ENCODE measurements at regions not wholly inside any gene's neighbourhood (a gene's known extent, or its start where the extent isn't known, plus 50 kb on each side); places are given as distances from the start of the nearest gene placed in this dataset.

DNA sequence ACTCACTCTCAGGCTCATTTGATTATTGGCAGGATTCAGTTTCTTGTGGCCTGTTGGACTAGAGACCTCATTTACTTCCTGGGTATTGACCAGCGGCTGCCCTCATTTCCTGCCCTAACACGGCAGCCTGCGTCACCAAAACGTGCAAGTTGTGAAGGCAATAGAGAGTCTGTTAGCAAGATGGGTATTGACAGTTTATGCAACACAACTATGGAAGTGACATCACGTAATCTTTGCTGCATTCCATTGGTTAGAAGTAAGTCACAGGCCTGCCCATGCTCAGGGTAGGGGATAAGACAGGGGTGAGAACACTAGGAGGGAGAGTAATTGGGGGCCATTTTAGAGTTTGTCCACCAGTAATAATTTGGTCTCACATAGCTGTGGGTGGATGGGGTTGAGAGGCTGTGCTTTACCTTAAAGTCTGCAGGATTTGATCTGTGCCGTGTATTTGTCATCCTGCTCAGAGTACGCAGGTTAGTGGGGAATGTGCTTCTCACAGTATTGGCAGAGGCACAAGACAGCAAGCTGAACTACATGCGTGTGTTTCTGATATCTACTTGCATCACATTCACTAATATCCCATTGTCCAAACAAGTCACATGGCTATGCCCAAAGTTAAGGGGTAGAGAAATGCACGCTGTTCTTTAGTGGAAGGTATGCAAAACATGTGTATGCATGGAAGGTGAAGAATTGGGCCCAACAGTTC, 83.3 kb downstream of the EDEM1 start:
- no peak for DNase-seq

DNA sequence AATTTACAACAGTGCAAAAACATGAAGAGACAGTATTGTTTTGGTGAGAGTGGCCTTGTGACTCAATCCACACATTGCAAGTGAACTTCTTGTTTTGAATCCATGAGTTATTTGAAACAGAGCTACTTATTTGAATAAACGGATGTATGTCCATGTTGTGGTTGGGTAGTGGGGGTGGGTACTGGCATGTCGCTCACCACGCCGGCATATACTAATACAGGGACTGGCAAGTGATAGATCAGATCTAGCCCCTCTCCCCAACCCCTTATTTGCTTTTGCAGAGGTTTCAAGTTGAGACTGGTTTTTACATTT, 83.8 kb downstream of the EDEM1 start:
- DNase-seq: no peak

DNA sequence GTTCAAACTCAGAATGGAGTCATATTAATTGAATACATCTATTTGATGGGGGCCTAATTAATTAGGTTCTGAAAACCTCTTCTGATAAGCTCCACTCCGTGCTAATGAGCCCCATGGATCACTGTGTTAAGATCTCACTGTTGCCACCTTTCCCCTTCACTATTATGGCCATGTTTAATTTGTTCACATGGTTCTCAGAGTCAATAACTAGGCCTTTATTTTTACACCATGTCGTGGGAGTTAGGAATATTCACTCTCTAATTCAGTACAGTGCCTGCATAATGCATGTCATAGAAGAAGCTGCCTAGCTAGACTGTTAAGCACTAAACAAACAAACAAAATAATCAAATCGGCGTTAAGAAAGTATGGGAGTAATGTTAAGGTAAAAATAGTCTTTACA, 84.9 kb downstream of the EDEM1 start:
- no peak for DNase-seq

DNA sequence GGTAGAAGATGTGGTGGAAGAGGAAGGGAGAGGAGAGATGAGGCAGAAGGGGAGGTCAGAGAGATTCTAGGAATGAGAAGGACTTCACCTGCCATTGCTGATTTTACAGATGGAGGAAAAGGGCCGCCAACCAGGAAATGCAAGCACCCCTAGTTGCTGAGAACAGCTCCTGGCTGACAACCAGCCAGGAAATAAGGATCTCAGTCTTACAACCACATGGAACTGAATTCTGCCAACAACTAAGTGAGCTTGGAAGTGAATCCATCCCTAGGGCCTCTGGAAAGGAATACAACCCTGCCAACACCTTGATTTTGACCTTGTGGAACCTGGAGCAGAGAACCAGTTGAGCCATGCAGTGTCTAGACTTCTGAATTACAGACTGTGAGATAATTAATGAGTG, 86.6 kb downstream of the EDEM1 start:
- DNase-seq: no peak

DNA sequence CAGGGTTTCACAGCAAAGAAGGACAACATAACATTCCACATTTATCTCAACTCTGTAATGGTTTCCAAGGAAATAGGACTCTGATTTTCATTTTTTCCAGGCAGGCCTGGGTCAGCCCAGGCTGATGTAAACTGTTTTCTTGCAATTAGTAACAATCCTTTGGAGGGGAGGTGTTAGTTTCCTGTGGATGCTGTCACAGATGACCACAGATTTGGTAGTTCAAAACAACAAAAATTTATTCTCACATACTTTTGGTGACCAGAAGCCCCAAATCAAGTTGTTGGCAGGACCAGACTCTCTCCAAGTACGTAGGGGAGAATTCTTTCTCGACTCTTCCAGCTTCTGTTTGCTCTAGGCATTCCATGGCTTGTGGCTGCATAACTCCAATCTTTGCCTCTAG, 88.0 kb downstream of the EDEM1 start:
- DNase-seq: no peak

DNA sequence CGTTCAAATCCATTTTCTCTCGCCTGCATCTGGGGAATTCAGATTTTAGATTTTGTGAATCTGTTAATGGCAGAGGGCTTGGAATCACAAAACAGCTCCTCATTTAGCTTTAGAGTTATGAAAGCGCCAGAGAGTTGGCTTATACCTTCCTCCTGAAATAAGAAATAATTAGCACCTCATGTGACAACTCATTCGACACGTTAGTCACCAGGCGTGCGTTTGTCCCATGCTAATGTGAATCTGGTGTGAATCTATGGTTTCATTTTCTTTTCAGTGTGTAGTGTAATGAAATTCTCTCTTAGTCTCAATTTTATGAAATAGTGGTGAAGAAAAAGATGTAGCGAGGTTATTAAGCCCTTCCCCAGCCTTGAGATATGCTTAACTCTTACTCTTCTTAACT, 89.4 kb downstream of the EDEM1 start:
- DNase-seq: no peak

DNA sequence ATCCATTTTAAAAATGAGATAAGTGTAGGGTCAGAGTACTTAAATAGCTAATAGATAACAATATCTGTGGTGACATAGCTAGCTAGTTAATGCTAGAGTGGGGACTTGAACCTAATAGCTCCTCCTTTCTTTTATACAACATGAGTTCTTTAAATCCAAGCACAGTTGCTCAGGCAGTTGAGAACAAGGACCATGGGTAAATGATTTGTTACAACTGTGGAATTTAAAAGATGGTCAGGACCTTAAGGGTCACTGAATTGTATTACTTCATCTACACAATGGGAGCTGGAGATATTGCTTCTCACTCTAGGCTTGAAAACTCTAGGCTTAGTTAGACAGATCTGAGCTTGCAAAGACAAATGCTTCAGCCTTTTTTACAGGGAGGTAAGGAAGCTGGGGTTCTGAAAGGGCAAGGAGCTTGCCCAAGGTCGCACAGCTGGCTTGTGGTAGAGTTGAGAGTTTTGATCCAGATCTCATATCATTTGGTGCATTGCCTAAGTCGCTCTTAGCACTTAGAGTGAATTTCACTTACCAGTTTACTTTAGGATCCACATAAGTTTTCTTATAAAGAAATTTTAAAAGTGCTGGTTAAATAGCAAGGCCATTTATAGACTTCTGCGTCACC, 90.2 kb downstream of the EDEM1 start:
- DNase-seq: no peak

DNA sequence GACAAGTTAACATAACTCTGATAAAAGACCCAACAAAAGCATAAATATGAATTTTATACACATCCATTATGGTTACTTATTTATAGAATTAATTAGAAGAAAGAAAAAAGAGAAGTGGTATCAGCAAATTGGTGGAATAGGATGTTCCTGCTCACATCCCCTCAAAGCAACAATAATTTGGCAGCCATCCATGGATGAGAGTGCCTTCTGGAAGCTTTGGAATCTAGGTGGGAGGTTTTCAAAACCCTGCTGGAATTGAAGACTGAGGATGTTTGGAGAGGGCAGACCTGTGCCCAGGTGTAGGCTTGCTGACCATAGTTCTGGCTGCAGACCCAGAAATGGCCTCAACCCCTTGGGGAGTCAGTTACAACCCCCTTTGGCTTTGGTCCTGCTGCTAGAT, 91.2 kb downstream of the EDEM1 start:
- DNase-seq: no peak

DNA sequence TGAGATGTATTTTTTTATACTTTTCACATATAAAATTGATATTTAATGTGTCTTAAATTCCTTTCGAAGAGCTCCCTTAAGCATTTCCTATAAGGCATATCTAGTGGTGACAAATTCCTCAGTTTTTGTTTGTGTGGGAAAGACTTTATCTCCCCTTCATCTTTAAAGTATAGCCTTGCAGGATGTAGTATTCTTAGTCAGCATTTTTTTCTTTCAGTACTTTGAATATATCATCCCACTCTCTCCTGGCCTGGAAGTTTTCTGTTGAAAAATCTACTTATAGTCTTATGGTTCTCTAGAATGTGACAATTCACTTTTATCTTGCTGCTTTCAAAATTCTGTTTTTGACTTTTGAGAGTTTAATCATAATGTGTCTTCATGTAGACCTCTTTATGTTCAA, 95.2 kb downstream of the EDEM1 start:
- no peak for DNase-seq

DNA sequence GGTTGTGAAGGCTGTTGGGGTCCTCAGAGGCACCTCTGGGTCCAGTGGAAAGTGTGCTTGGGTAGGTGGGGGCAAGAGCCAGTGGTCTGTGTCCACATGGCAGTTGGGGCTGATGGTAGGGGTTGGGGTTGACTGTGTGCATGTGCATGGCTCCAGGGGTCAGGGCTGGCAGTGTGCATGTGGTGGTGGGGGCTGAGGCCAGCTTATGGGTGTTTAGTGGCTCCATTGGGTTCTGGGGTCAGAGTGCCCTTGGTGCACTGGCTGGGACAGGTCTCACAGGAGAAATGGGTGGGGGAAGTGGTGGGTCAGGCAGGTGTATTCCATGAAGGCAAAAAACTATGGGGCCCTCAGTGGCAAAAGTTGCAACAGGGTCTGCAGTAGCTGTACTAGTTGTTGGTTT, 97.9 kb downstream of the EDEM1 start:
- no peak for DNase-seq

DNA sequence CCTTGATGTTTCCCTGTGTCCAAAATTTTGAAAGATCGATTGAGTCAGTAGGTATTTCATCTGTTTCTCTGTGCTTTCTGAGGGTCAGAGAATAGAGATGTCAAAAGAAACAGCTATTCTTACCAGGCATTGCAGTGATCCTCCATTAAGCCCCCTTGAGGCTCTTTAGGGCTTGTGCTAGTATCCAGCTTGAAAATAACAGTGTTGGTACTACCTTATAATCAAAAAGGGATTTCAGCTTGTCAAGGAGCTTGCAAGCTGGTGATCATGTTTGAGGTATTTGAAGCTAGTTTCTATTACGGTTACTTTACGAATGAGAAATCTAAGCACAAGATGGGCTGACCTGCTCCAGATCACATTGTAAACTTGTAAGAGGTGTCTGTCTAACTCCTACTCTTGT, 103.4 kb downstream of the EDEM1 start:
- DNase-seq: no peak

DNA sequence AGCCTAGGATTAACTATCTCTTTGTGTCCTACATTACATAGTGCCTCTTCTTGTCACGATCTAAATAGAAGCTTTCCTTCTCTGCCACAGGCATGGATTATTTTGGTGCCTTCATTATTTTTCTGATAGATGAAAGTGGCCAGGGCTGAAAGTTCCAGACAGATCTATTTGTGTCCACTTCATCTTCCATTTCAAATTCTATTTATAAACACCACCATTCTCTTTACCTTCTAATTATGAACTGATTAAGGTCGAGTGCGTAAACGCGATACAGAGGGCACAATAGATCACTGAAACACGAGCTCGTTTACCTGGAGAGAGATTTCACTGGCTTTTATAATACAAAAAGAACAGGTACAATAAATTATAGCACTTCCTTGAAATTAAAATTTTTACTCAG, 105.0 kb downstream of the EDEM1 start:
- no peak for DNase-seq

DNA sequence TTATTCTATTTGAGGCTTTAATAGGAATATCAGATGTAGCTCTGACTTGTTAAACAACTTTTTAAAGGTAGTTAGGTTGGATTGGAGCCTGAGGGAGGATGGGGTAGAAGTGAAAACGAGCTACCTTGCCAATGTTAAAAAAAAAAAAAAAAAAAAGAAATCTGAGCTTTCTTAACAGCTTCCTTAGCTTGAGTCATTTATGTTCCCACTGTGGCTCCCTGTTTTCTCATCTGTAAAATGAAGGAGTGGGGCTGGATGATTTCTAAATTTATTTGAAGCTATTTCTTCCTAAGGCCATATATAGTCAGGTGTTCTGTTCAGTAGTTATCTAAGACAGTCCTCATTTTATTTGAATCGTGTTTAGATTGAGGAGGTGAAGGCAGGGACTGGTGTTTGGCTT, 105.7 kb downstream of the EDEM1 start:
- DNase-seq: no peak

DNA sequence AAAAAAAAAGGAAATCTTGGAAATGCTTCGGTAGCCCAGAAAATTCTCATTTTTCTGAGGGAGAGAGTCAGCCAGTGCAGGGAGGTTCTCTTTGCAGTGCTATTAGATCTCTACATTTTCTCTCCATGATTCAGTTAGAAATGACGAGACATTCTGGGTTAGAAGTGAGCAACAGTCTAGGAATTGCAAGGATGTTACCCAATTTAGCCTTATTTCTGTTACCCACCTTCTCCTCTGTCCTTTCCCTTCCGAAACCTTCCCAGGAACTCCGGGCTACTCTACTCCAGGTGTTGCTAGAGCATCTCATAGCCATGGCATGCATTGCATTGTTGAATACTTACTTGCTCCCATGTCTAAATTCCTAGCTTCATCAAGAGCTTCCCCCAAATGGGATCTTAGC, 106.8 kb downstream of the EDEM1 start:
- DNase-seq: no peak

DNA sequence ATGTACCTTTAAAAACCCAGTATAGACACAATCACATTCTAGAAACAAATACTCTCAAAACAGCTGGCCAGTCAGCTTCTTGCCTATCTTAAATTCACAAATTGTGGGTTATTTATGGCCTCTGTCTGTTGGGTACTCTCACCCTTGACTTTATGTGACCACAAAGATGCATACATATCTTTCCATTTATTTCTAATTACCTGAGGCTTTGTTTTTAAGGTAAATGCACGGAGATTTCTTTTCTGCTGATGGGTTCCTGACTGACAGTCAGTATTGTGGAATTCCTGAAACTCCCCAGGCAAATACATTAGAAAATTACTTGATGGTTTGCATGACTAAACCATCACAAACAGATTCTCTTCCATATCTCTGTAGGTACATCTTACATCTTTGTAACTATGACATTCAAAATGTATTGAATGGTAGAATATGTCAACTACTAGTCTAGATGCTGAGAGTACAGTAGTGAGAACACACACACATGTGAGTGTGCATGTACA, 107.7 kb downstream of the EDEM1 start:
- no peak for DNase-seq

DNA sequence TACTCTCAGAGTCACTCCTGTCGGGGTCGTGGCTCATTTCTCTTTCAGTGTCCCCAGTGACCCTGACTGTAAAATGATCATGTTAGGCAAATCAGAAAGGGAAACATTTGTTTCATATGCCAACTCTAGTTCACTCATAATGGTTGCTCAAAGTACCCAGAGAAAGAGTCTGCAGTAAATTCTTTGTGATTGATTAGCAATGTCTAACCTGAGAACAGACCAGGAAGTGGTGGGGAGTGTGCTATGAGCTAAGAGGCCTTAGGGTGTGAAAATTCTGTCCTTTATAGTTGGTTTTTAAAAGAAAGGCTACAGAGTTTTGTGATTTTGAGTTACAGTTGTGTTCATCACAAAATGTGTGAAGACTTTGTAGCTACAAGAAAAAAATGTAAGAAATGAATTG, 108.9 kb downstream of the EDEM1 start:
- no peak for DNase-seq

DNA sequence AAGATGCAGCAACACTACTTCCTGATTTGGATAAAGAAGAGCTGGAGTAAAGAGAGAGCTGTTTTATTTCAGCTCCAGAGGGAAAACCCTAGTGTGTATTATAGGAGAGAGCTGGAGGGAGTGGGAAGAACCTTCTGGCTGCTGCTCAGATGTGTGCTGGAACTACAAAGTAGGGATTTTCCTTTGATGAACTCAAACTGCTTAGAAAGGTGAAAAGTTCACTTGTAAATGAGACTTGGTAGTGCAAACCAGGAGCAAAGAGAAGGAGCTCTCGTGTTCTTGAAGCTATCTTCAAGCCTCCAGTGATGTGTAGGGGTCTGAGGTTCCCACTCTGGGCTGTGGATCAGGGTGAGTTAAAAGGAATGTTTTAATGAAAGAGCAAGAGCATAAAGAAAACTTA, 110.4 kb downstream of the EDEM1 start:
- no peak for DNase-seq

DNA sequence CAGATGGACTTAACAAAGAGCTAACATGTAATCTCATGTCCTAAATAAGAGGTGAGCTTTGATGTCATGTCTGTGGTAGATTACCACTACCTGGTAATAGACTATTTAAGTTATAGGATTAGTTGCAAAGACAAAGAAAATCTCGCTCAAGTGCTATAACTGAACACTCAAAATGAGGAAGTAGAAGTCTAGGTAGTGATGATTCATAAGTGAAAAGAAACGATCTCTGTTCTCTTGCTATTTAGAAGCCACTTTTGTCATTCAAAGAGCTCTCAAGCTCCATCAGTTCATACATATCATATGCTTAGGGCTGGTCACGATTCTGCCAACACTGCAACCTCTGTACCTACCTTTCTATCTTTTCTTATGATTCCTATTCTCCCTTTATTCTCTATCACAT, 110.9 kb downstream of the EDEM1 start:
- DNase-seq: no peak

DNA sequence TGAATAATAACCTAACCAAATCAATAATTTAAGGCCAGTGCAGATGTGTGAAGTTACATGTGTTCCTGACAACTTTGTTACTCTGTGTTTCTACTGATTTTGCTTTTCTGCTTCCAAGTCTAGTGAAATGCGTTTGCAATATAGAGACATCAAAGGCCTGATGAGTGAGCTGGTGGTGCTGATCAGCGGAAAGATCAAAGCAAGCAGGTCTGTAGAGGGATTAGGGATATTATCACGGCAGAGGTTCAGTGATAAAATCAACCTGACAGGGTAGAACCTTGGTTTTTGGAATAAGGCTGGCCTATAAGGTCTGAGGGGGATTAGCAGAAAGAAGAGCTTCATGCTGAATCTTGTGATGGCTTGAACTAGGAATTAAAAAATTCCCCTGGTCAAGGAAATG, 111.7 kb downstream of the EDEM1 start:
- DNase-seq: no peak

DNA sequence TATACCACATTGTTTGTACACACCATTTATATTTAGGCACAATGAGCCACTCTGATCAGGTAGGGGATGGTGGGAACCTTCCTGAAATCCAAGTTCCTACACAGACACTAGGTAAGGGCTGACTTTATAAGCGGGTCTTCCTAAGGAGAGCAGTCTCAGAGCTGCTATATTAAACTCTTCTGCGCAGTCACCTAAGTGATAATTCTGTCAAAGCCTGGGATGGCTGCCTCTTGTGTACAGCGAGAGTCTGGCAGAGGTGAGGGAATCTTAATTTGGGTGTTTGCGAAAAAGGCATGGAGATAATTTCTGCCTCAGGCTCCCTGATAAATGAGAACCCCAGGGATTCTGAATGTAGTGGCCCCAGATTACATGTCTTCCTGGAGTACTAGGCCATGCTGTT, 113.1 kb downstream of the EDEM1 start:
- DNase-seq: no peak

DNA sequence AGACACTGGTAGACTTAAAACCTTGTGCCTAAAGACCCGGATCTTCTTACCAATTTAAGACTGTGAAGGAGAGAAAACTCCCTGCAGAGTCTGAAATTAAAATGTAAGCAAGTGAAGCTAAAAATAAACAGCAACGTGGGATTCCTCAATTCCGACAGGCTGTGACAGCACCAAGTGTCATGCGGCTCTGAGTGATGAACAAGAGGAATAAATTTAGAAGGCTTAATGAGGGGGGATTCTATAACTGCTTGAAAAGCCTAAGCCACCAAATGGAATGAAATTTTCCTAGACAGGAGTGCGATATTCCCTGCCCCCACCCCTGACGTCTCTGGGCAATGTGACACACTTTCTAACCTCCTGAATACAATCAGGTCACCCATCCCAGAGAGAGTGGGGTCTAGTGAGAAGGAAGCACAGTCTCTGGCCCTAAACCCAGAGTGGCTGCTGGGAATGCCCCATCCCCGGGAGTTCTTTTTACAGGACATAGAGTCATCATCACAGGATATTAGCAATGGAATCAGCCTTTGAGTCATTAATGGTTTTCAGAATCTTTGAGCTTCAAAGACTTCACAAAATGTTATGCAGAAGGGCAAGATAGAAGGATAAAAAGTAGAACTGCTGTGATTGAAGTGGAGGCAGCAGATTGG, 114.3 kb downstream of the EDEM1 start:
- DNase-seq: no peak

DNA sequence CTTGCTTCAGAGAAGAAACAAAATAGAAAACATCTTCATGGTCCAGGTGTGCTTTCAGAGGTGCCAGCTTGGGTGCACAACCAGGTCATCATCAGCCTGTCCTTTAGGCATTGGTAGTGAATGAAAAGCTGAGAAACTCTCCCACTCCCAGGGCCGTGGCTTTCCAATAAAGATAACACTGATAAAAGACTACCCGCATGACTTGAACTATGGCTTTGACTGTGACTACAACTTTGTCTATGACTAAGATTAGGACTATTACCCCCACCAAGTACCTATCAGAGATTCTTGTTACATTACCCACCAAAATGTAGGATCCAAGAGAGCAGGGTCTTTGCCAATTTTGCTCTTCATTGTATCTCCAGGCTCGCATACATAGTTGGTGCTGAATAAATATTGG, 115.2 kb downstream of the EDEM1 start:
- DNase-seq: no peak

DNA sequence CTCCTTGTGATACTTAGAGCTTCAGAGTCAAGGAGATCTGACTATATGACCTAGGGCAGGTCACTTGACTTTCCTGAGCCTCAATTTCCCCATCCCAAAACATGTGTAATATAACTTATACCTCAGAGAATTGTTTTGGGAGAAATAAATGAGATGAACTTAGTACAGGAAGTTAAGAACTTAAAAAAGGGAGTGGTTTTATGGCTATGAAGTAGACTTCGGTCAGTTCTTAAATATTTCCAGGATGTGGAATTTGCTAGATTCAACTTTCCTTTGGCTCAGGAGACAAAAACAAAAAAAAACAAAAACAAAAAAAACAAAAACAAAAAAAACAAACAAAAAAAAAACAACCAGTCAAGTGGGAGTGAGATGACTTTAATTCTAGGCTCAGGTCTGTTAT, 116.7 kb downstream of the EDEM1 start:
- DNase-seq: no peak

DNA sequence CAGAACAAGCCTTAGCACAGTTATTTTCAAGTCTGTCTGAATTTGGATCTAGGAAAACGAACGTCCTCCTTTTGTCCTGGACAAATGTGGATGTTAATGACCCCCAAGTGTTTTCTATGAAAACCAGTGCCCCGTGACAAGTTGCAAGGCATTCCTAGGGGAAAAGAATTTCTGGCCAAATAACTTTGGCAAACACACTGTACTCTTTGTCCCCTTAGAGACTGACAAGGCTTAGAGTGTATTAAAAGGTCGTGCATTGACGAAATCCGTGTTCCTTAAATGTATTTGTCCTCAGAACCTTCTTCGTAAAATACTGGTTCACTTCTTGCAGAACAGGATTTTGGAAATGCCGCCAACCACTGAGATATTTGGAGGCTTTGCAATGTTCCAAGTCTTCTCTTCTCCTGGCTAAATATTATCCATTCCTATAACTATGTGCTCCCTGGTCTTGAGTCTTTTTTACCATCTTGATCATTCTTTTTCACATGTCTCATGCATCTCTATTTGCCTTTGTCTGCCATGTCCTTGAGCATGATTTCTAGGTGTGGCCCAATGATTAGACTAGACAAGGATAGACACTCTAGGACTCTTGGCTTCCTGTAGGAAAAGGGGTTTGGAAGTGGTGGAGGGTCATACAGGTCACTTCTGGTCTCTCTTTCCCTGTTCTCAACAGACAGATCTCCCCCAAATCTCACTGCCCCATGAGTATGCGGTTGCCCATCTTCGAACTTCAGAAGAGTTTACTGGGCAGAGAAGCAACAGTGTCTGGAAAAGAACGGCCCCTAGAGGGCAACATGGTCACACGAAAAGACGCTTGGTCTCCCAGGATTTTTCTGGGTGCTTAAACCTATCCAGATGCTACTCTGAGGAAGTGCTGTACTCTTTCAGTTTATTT, 117.5 kb downstream of the EDEM1 start:
- DNase-seq: peak; percentile 9
